ENCODE measurements at regions not wholly inside any gene's neighbourhood (a gene's known extent, or its start where the extent isn't known, plus 50 kb on each side); places are given as distances from the start of the nearest gene placed in this dataset.

- DNase-seq, result no peak
- Histone ChIP-seq H3K27ac (no peak overlapping the region), H3K27me3 (no peaks in the 10 kb centered on the region), H3K36me3 (no peaks in the 10 kb centered on the region), H3K4me1 (no peaks in the 10 kb centered on the region), H3K4me3 (no peak overlapping the region), H3K9me3 (no peaks in the 10 kb centered on the region)
- no peak for TF ChIP-seq CTCF (IDR thresholded peaks at IDR 0.05)
- TF ChIP-seq POLR2A (IDR thresholded peaks at IDR 0.05), result no peak
Observed at GRCh38 chr7:125547505-125547904, 617.9 kb upstream of the POT1 start.

GRCh38 chr7:125530553-125530952 lies 600.9 kb upstream of the POT1 start:
- H3K36me3 ChIP-seq, result no peaks in the 10 kb centered on the region
- no peaks in the 10 kb centered on the region for H3K9me3 ChIP-seq
- H3K27ac ChIP-seq, result no peak overlapping the region
- TF ChIP-seq CTCF (IDR thresholded peaks at IDR 0.05) (no peak), POLR2A (IDR thresholded peaks at IDR 0.05) (no peak)
- no peaks in the 10 kb centered on the region for H3K4me1 ChIP-seq
- no peak for DNase-seq
- no peaks in the 10 kb centered on the region for H3K27me3 ChIP-seq
- no peak overlapping the region for H3K4me3 ChIP-seq

GRCh38 chr7:125529249-125529648 lies 599.6 kb upstream of the POT1 start:
- no peak for DNase-seq
- TF ChIP-seq POLR2A (IDR thresholded peaks at IDR 0.05), result no peak
- no peak for TF ChIP-seq CTCF (IDR thresholded peaks at IDR 0.05)
- Histone ChIP-seq H3K36me3 (no peaks in the 10 kb centered on the region), H3K4me1 (no peaks in the 10 kb centered on the region), H3K4me3 (no peak overlapping the region), H3K27me3 (no peaks in the 10 kb centered on the region), H3K27ac (no peak overlapping the region), H3K9me3 (no peaks in the 10 kb centered on the region)

- DNase-seq, result no peak
- Histone ChIP-seq H3K4me1 (no peaks in the 10 kb centered on the region), H3K27ac (no peak overlapping the region), H3K27me3 (no peaks in the 10 kb centered on the region), H3K36me3 (no peaks in the 10 kb centered on the region), H3K4me3 (no peak overlapping the region), H3K9me3 (no peaks in the 10 kb centered on the region)
- TF ChIP-seq POLR2A (IDR thresholded peaks at IDR 0.05) (no peak), CTCF (IDR thresholded peaks at IDR 0.05) (no peak)
Observed at GRCh38 chr7:125526958-125527357, 597.3 kb upstream of the POT1 start.

- H3K27ac ChIP-seq, result no peak overlapping the region
- no peaks in the 10 kb centered on the region for H3K9me3 ChIP-seq
- H3K4me1 ChIP-seq, result no peaks in the 10 kb centered on the region
- no peak for TF ChIP-seq CTCF (IDR thresholded peaks at IDR 0.05)
- no peak for TF ChIP-seq POLR2A (IDR thresholded peaks at IDR 0.05)
- no peak overlapping the region for H3K4me3 ChIP-seq
- no peak for DNase-seq
- H3K27me3 ChIP-seq, result no peaks in the 10 kb centered on the region
- no peaks in the 10 kb centered on the region for H3K36me3 ChIP-seq
Observed at GRCh38 chr7:125526092-125526491, 596.5 kb upstream of the POT1 start.

- H3K36me3 ChIP-seq, result no peaks in the 10 kb centered on the region
- TF ChIP-seq CTCF (IDR thresholded peaks at IDR 0.05), result no peak
- TF ChIP-seq POLR2A (IDR thresholded peaks at IDR 0.05), result no peak
- no peak overlapping the region for H3K4me3 ChIP-seq
- H3K4me1 ChIP-seq, result no peaks in the 10 kb centered on the region
- H3K27me3 ChIP-seq, result no peaks in the 10 kb centered on the region
- H3K9me3 ChIP-seq, result peaks cover 0 to 3% (median 0%) of the 10 kb centered on the region in 4 donors
- no peak for DNase-seq
- no peak overlapping the region for H3K27ac ChIP-seq
Observed at GRCh38 chr7:125516194-125516593, 586.6 kb upstream of the POT1 start.
